Activated naive CD4-positive, alpha-beta T cell treated with anti-CD3 and anti-CD28 coated beads, Interleukin-2, amount 10 ng/mL, durations not matched to agents 7 days and 5 days (primary cell): ENCODE measurements at regions not wholly inside any gene's neighbourhood (a gene's known extent, or its start where the extent isn't known, plus 50 kb on each side); places are given as distances from the start of the nearest gene placed in this dataset.
"Not testable (repeated sequence)": the region's sequence is repeated elsewhere in the genome, so short reads cannot be mapped to it uniquely, and the experiment has no call there.

Experiments used
- CTCF ChIA-PET: fragments of 350-600 bp; sonication (Branson Sonifier 250); formaldehyde crosslinking; loops from one replicate; lab custom pipeline; 2021; ENCODE audit warnings: antibody characterized with exemption; lab: Charles Lee
- DNase-seq: peaks from one replicate; pipeline ENCODE4 v3.0.0-alpha.2; 2020
- H3K27ac Mint-ChIP-seq: one replicate; pipeline ENCODE4 v1.8.0; 2021; ENCODE audit warnings: mild to moderate bottlenecking, moderate library complexity, mixed read lengths
- H3K27me3 Mint-ChIP-seq: one replicate; pipeline ENCODE4 v1.8.0; 2021; ENCODE audit warnings: mild to moderate bottlenecking, mixed read lengths
- H3K36me3 Mint-ChIP-seq: one replicate; pipeline ENCODE4 v1.8.0; 2021; ENCODE audit warnings: mixed read lengths
- H3K4me1 Mint-ChIP-seq: one replicate; pipeline ENCODE4 v1.8.0; 2021; ENCODE audit warnings: mixed read lengths
- H3K4me3 Mint-ChIP-seq: one replicate; pipeline ENCODE4 v1.8.0; 2021; ENCODE audit warnings: mild to moderate bottlenecking, moderate library complexity, mixed read lengths
- H3K9me3 Mint-ChIP-seq: one replicate; pipeline ENCODE4 v1.8.0; 2021; ENCODE audit warnings: mixed read lengths

GRCh38 chrX:27057883-27058282 lies 405.3 kb downstream of the PPP4R3C start:
- no peaks in the 10 kb centered on the region for H3K36me3 Mint-ChIP-seq
- no peaks in the 10 kb centered on the region for H3K4me1 Mint-ChIP-seq
- H3K27ac Mint-ChIP-seq: no peak overlapping the region
- DNase-seq: no peak
- CTCF ChIA-PET: no interaction called here
- H3K27me3 Mint-ChIP-seq: no peaks in the 10 kb centered on the region
- no peak overlapping the region for H3K4me3 Mint-ChIP-seq
- no peaks in the 10 kb centered on the region for H3K9me3 Mint-ChIP-seq

- CTCF ChIA-PET: no interaction called here
- Mint-ChIP-seq H3K36me3 (no peaks in the 10 kb centered on the region), H3K9me3 (peaks cover 1% of the 10 kb centered on the region), H3K4me1 (no peaks in the 10 kb centered on the region), H3K27ac (no peak overlapping the region), H3K4me3 (no peak overlapping the region), H3K27me3 (no peaks in the 10 kb centered on the region)
- DNase-seq: no peak
Measured at GRCh38 chrX:27039332-27039731, 423.8 kb downstream of the PPP4R3C start.

GRCh38 chrX:27008486-27008885 lies 454.7 kb downstream of the PPP4R3C start:
- H3K27me3 Mint-ChIP-seq: no peaks in the 10 kb centered on the region
- no peak overlapping the region for H3K4me3 Mint-ChIP-seq
- no peaks in the 10 kb centered on the region for H3K4me1 Mint-ChIP-seq
- H3K36me3 Mint-ChIP-seq: no peaks in the 10 kb centered on the region
- no peak for DNase-seq
- H3K27ac Mint-ChIP-seq: no peak overlapping the region
- no peaks in the 10 kb centered on the region for H3K9me3 Mint-ChIP-seq
- CTCF ChIA-PET: no interaction called here

- H3K4me3 Mint-ChIP-seq: no peak overlapping the region
- no peaks in the 10 kb centered on the region for H3K4me1 Mint-ChIP-seq
- H3K36me3 Mint-ChIP-seq: no peaks in the 10 kb centered on the region
- peaks cover 7% of the 10 kb centered on the region for H3K9me3 Mint-ChIP-seq
- CTCF ChIA-PET: no interaction called here
- no peak for DNase-seq
- no peaks in the 10 kb centered on the region for H3K27me3 Mint-ChIP-seq
- H3K27ac Mint-ChIP-seq: no peak overlapping the region
Measured at GRCh38 chrX:26999634-27000033, 463.5 kb downstream of the PPP4R3C start.

GRCh38 chrX:26958261-26958660 lies 504.9 kb downstream of the PPP4R3C start:
- no peaks in the 10 kb centered on the region for H3K4me1 Mint-ChIP-seq
- peaks cover 1% of the 10 kb centered on the region for H3K9me3 Mint-ChIP-seq
- CTCF ChIA-PET: no interaction called here
- H3K27ac Mint-ChIP-seq: no peak overlapping the region
- no peaks in the 10 kb centered on the region for H3K36me3 Mint-ChIP-seq
- no peak for DNase-seq
- H3K4me3 Mint-ChIP-seq: no peak overlapping the region
- H3K27me3 Mint-ChIP-seq: no peaks in the 10 kb centered on the region

- peaks cover 2% of the 10 kb centered on the region for H3K9me3 Mint-ChIP-seq
- H3K36me3 Mint-ChIP-seq: no peaks in the 10 kb centered on the region
- CTCF ChIA-PET: no interaction called here
Measured at GRCh38 chrX:26954029-26954428, 509.1 kb downstream of the PPP4R3C start.

GRCh38 chrX:26952213-26952612 lies 510.9 kb downstream of the PPP4R3C start:
- no peak overlapping the region for H3K4me3 Mint-ChIP-seq

More at GRCh38 chrX:26954029-26954428, 509.1 kb downstream of the PPP4R3C start:
- no peak for DNase-seq
- Mint-ChIP-seq H3K4me3 (no peak overlapping the region), H3K4me1 (no peaks in the 10 kb centered on the region), H3K27me3 (no peaks in the 10 kb centered on the region), H3K27ac (no peak overlapping the region)

GRCh38 chrX:26927419-26927818 lies 535.7 kb downstream of the PPP4R3C start:
- H3K9me3 Mint-ChIP-seq: no peaks in the 10 kb centered on the region
- no peak overlapping the region for H3K27ac Mint-ChIP-seq
- no peak overlapping the region for H3K4me3 Mint-ChIP-seq
- no peak for DNase-seq
- H3K27me3 Mint-ChIP-seq: no peaks in the 10 kb centered on the region
- CTCF ChIA-PET: no interaction called here
- H3K36me3 Mint-ChIP-seq: no peaks in the 10 kb centered on the region
- no peaks in the 10 kb centered on the region for H3K4me1 Mint-ChIP-seq

More at GRCh38 chrX:26952213-26952612, 510.9 kb downstream of the PPP4R3C start:
- Mint-ChIP-seq H3K36me3 (no peaks in the 10 kb centered on the region), H3K27me3 (no peaks in the 10 kb centered on the region), H3K4me1 (no peaks in the 10 kb centered on the region), H3K9me3 (peaks cover 2% of the 10 kb centered on the region), H3K27ac (no peak overlapping the region)
- CTCF ChIA-PET: no interaction called here
- no peak for DNase-seq

- no peak for DNase-seq
- Mint-ChIP-seq H3K9me3 (no peaks in the 10 kb centered on the region), H3K27me3 (no peaks in the 10 kb centered on the region), H3K27ac (no peak overlapping the region), H3K4me1 (no peaks in the 10 kb centered on the region), H3K4me3 (no peak overlapping the region), H3K36me3 (no peaks in the 10 kb centered on the region)
- CTCF ChIA-PET: no interaction called here
Measured at GRCh38 chrX:26925088-26925487, 538.1 kb downstream of the PPP4R3C start.

- Mint-ChIP-seq H3K36me3 (no peaks in the 10 kb centered on the region), H3K27ac (no peak overlapping the region), H3K27me3 (no peaks in the 10 kb centered on the region), H3K9me3 (no peaks in the 10 kb centered on the region), H3K4me1 (no peaks in the 10 kb centered on the region), H3K4me3 (no peak overlapping the region)
- no peak for DNase-seq
- CTCF ChIA-PET: no interaction called here
Measured at GRCh38 chrX:26922278-26922677, 540.9 kb downstream of the PPP4R3C start.

GRCh38 chrX:26918631-26919030 lies 544.5 kb downstream of the PPP4R3C start:
- Mint-ChIP-seq H3K4me1 (no peaks in the 10 kb centered on the region), H3K4me3 (no peak overlapping the region), H3K36me3 (no peaks in the 10 kb centered on the region), H3K27me3 (no peaks in the 10 kb centered on the region), H3K27ac (no peak overlapping the region), H3K9me3 (no peaks in the 10 kb centered on the region)
- DNase-seq: no peak
- CTCF ChIA-PET: no interaction called here

- no peak overlapping the region for H3K4me3 Mint-ChIP-seq
- H3K27ac Mint-ChIP-seq: no peak overlapping the region
- H3K36me3 Mint-ChIP-seq: no peaks in the 10 kb centered on the region
- no peaks in the 10 kb centered on the region for H3K27me3 Mint-ChIP-seq
- H3K9me3 Mint-ChIP-seq: no peaks in the 10 kb centered on the region
- no peak for DNase-seq
- CTCF ChIA-PET: no interaction called here
- no peaks in the 10 kb centered on the region for H3K4me1 Mint-ChIP-seq
Measured at GRCh38 chrX:26916991-26917390, 546.1 kb downstream of the PPP4R3C start.

- Mint-ChIP-seq H3K9me3 (peaks cover 2% of the 10 kb centered on the region), H3K36me3 (no peaks in the 10 kb centered on the region), H3K4me3 (no peak overlapping the region), H3K27ac (no peak overlapping the region), H3K27me3 (no peaks in the 10 kb centered on the region), H3K4me1 (no peaks in the 10 kb centered on the region)
- CTCF ChIA-PET: no interaction called here
- no peak for DNase-seq
Measured at GRCh38 chrX:26915064-26915463, 548.1 kb downstream of the PPP4R3C start.

- Mint-ChIP-seq H3K4me3 (no peak overlapping the region), H3K27ac (no peak overlapping the region), H3K4me1 (no peaks in the 10 kb centered on the region), H3K9me3 (peaks cover 2% of the 10 kb centered on the region), H3K27me3 (no peaks in the 10 kb centered on the region), H3K36me3 (no peaks in the 10 kb centered on the region)
- CTCF ChIA-PET: no interaction called here
- no peak for DNase-seq
Measured at GRCh38 chrX:26914232-26914631, 548.9 kb downstream of the PPP4R3C start.

GRCh38 chrX:26911785-26912184 lies 551.4 kb downstream of the PPP4R3C start:
- H3K36me3 Mint-ChIP-seq, H3K4me3 Mint-ChIP-seq, H3K4me1 Mint-ChIP-seq, H3K27ac Mint-ChIP-seq, H3K27me3 Mint-ChIP-seq, CTCF ChIA-PET, DNase-seq, H3K9me3 Mint-ChIP-seq: not testable (repeated sequence)

- Mint-ChIP-seq H3K36me3 (no peaks in the 10 kb centered on the region), H3K9me3 (peaks cover 2% of the 10 kb centered on the region), H3K27ac (no peak overlapping the region), H3K4me3 (no peak overlapping the region), H3K27me3 (no peaks in the 10 kb centered on the region), H3K4me1 (no peaks in the 10 kb centered on the region)
- CTCF ChIA-PET: no interaction called here
- no peak for DNase-seq
Measured at GRCh38 chrX:26909728-26910127, 553.4 kb downstream of the PPP4R3C start.
